AML-193 (cell line): ENCODE measurements at regions not wholly inside any gene's neighbourhood (a gene's known extent, or its start where the extent isn't known, plus 50 kb on each side); places are given as distances from the start of the nearest gene placed in this dataset.
"Not testable (repeated sequence)": the region's sequence is repeated elsewhere in the genome, so short reads cannot be mapped to it uniquely, and the experiment has no call there.

Experiments
- DNase-seq, 2 experiments: peaks; one replicate each; lab custom pipeline; 2025; lab: John Stamatoyannopoulos, UW

- no peak for DNase-seq
Measured at GRCh38 chr12:74145328-74145727, 392.3 kb upstream of the ATXN7L3B start.

- DNase-seq = no peak
Measured at GRCh38 chr12:74148849-74149248, 388.8 kb upstream of the ATXN7L3B start.

- DNase-seq = no peak
Measured at GRCh38 chr12:74152370-74152769, 385.3 kb upstream of the ATXN7L3B start.

- no peak for DNase-seq
Measured at GRCh38 chr12:74166096-74166495, 371.5 kb upstream of the ATXN7L3B start.

- DNase-seq = no peak
Measured at GRCh38 chr12:74169607-74170006, 368.0 kb upstream of the ATXN7L3B start.

- DNase-seq = no peak
Measured at GRCh38 chr12:74170645-74171477, 366.8 kb upstream of the ATXN7L3B start.

GRCh38 chr12:74171478-74171909 lies 366.1 kb upstream of the ATXN7L3B start:
- DNase-seq = no peak

- not testable (repeated sequence) for DNase-seq
Measured at GRCh38 chr12:74174961-74175360, 362.7 kb upstream of the ATXN7L3B start.

GRCh38 chr12:74185360-74185759 lies 352.3 kb upstream of the ATXN7L3B start:
- DNase-seq = no peak

GRCh38 chr12:74193191-74193590 lies 344.4 kb upstream of the ATXN7L3B start:
- DNase-seq = no peak

GRCh38 chr12:74204236-74204635 lies 333.4 kb upstream of the ATXN7L3B start:
- DNase-seq = no peak

GRCh38 chr12:74227846-74228545 lies 309.6 kb upstream of the ATXN7L3B start:
- no peak for DNase-seq

GRCh38 chr12:74229671-74230070 lies 308.0 kb upstream of the ATXN7L3B start:
- DNase-seq = no peak

- no peak for DNase-seq
Measured at GRCh38 chr12:74235342-74235741, 302.3 kb upstream of the ATXN7L3B start.

GRCh38 chr12:74241341-74241740 lies 296.3 kb upstream of the ATXN7L3B start:
- no peak for DNase-seq

GRCh38 chr12:74242088-74242487 lies 295.5 kb upstream of the ATXN7L3B start:
- no peak for DNase-seq

GRCh38 chr12:74245458-74245857 lies 292.2 kb upstream of the ATXN7L3B start:
- no peak for DNase-seq

GRCh38 chr12:74250891-74251290 lies 286.7 kb upstream of the ATXN7L3B start:
- DNase-seq = no peak

- DNase-seq = not testable (repeated sequence)
Measured at GRCh38 chr12:74253826-74254225, 283.8 kb upstream of the ATXN7L3B start.

GRCh38 chr12:74254784-74255183 lies 282.9 kb upstream of the ATXN7L3B start:
- DNase-seq = no peak

GRCh38 chr12:74259199-74259598 lies 278.4 kb upstream of the ATXN7L3B start:
- DNase-seq = no peak

- no peak for DNase-seq
Measured at GRCh38 chr12:74264692-74265091, 272.9 kb upstream of the ATXN7L3B start.

- not testable (repeated sequence) for DNase-seq
Measured at GRCh38 chr12:74269355-74269754, 268.3 kb upstream of the ATXN7L3B start.
